Peyer's patch (tissue), 4 donors: ENCODE measurements at regions not wholly inside any gene's neighbourhood (a gene's known extent, or its start where the extent isn't known, plus 50 kb on each side); places are given as distances from the start of the nearest gene placed in this dataset.

Experiments used
- CTCF ChIP-seq, 6 experiments: fragments of 450-650 bp in 4 of 6; fragments of 200-600 bp in 2 of 6; sonication (generic) in 1 of 6; IDR thresholded peaks; one replicate each; pipeline ENCODE4 v1.5.1; 2017 to 2019; ENCODE audit warnings: antibody characterized with exemption in 6 of 6, mild to moderate bottlenecking in 3 of 6, moderate library complexity in 1 of 6
- POLR2A ChIP-seq, 2 donors: fragments of 450-650 bp; IDR thresholded peaks; one replicate each; pipeline ENCODE4 v1.5.1; 2017; ENCODE audit warnings: antibody characterized with exemption in 2 of 2, mild to moderate bottlenecking in 2 of 2, moderate library complexity in 2 of 2

GRCh38 chr2:118774458-118775133 is 72.9 kb downstream of the EN1 start:
- TF ChIP-seq CTCF (IDR thresholded peaks at IDR 0.05): no peak
- no peak for TF ChIP-seq POLR2A (IDR thresholded peaks at IDR 0.05)
